ENCODE measurements at regions not wholly inside any gene's neighbourhood (a gene's known extent, or its start where the extent isn't known, plus 50 kb on each side); places are given as distances from the start of the nearest gene placed in this dataset.

- Histone ChIP-seq H3K9me2 (ENCODE audit: insufficient read depth, low read length) (no peaks in the 10 kb centered on the region), H2AFZ (ENCODE audit: low read length) (no peak overlapping the region), H3K36me3 (ENCODE audit: insufficient read depth, low read length) (no peaks in the 10 kb centered on the region), H3K4me2 (ENCODE audit: low read length) (no peak overlapping the region), H3K9me3 (ENCODE audit: low read length) (no peaks in the 10 kb centered on the region), H3K4me1 (ENCODE audit: insufficient read depth, low read length, poor library complexity, severe bottlenecking) (no peaks in the 10 kb centered on the region), H3K79me2 (ENCODE audit: insufficient read depth, low read depth, low read length) (no peaks in the 10 kb centered on the region), H4K20me1 (ENCODE audit: insufficient read depth, low read length) (no peaks in the 10 kb centered on the region), H3K4me3 (ENCODE audit: low read depth, low read length, poor library complexity, severe bottlenecking) (no peak overlapping the region), H3K27ac (ENCODE audit: low read depth, low read length, poor library complexity, severe bottlenecking) (no peak overlapping the region)
- TF ChIP-seq, protein P1, sequence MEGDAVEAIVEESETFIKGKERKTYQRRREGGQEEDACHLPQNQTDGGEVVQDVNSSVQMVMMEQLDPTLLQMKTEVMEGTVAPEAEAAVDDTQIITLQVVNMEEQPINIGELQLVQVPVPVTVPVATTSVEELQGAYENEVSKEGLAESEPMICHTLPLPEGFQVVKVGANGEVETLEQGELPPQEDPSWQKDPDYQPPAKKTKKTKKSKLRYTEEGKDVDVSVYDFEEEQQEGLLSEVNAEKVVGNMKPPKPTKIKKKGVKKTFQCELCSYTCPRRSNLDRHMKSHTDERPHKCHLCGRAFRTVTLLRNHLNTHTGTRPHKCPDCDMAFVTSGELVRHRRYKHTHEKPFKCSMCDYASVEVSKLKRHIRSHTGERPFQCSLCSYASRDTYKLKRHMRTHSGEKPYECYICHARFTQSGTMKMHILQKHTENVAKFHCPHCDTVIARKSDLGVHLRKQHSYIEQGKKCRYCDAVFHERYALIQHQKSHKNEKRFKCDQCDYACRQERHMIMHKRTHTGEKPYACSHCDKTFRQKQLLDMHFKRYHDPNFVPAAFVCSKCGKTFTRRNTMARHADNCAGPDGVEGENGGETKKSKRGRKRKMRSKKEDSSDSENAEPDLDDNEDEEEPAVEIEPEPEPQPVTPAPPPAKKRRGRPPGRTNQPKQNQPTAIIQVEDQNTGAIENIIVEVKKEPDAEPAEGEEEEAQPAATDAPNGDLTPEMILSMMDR (conservative IDR thresholded peaks at IDR 0.05; ENCODE audit: low read length), result no peak
- TF ChIP-seq EZH2phosphoT487 (IDR thresholded peaks at IDR 0.05; ENCODE audit: borderline replicate concordance, low read depth, low read length), result no peak
- intact Hi-C loops (cut with micrococcal nuclease; ENCODE audit: unreplicated experiment), result no loop called here
- no peak for DNase-seq (ENCODE audit: low spot score)
- BruUV-seq (replicated peaks), result no TSS peak
- POLR2A ChIA-PET, result no interaction called here
- CTCF ChIA-PET (ENCODE audit: unreplicated experiment), result no interaction called here
Measured at GRCh38 chr18:41744421-41745030, 210.5 kb upstream of the PIK3C3 start.

DNA sequence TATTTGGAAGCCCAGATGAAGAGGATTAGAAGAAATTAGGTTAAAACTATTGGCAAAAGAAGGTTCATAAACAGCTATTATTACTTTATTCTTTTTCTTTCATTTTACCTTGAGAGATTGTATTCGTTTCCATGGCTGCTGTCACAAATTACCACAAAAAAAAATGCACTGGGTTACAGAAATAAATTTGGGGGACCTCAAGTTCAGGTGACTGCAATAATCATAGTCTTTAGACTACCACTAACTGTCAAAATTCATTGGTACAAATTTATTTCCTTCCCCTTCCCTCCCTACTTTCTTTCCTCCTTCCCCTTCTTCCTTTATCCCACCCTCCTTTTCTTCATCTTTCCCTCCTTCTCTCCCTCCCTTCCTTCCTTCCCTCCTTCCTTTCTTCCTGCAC, 217.8 kb upstream of the PIK3C3 start:
- H3K79me2 ChIP-seq (ENCODE audit: insufficient read depth, low read depth, low read length), result no peaks in the 10 kb centered on the region
- H3K4me1 ChIP-seq (ENCODE audit: insufficient read depth, low read length, poor library complexity, severe bottlenecking), result no peaks in the 10 kb centered on the region
- intact Hi-C loops (cut with micrococcal nuclease; ENCODE audit: unreplicated experiment), result no loop called here
- POLR2A ChIA-PET, result interaction anchor here (0.7 kb wide), 1 partner anchor 274 kb away, joined by 4 read pairs; no protein-coding TSS in a partner anchor
- no peak overlapping the region for H3K4me2 ChIP-seq (ENCODE audit: low read length)
- H3K27ac ChIP-seq (ENCODE audit: low read depth, low read length, poor library complexity, severe bottlenecking), result no peak overlapping the region
- H3K9me3 ChIP-seq (ENCODE audit: low read length), result no peaks in the 10 kb centered on the region
- no peak overlapping the region for H3K4me3 ChIP-seq (ENCODE audit: low read depth, low read length, poor library complexity, severe bottlenecking)
- CTCF ChIA-PET (ENCODE audit: unreplicated experiment), result no interaction called here
- H3K36me3 ChIP-seq (ENCODE audit: insufficient read depth, low read length), result no peaks in the 10 kb centered on the region
- H2AFZ ChIP-seq (ENCODE audit: low read length), result no peak overlapping the region
- no peaks in the 10 kb centered on the region for H4K20me1 ChIP-seq (ENCODE audit: insufficient read depth, low read length)
- no peaks in the 10 kb centered on the region for H3K9me2 ChIP-seq (ENCODE audit: insufficient read depth, low read length)
- no peak for DNase-seq (ENCODE audit: low spot score)
- no peak for TF ChIP-seq EZH2phosphoT487 (IDR thresholded peaks at IDR 0.05; ENCODE audit: borderline replicate concordance, low read depth, low read length)
- TF ChIP-seq, protein P1 (conservative IDR thresholded peaks at IDR 0.05; ENCODE audit: low read length), result no peak
- no TSS peak for BruUV-seq (replicated peaks)

DNA sequence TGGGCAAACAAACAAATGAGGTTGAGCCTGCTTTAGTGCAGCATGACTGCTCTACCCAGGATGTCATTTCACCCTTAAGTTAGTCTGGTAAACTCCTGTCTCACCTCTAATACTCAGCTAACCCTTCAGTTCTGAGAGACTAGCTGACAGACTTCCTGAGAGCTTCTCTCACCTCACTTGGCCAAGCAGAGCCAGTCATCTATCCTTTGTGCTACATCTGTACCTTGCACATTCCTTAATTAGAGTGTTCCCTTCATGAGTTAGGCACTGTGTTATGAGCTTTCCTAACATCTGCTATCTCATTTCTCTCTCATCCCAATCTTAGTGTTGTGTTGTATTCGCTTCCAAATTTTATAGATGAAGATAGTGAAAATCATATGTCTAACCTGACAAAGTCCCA, 220.1 kb upstream of the PIK3C3 start:
- no peaks in the 10 kb centered on the region for H4K20me1 ChIP-seq (ENCODE audit: insufficient read depth, low read length)
- no peaks in the 10 kb centered on the region for H3K36me3 ChIP-seq (ENCODE audit: insufficient read depth, low read length)
- no peak overlapping the region for H3K4me2 ChIP-seq (ENCODE audit: low read length)
- ChIA-PET CTCF (ENCODE audit: unreplicated experiment) (no interaction called here), POLR2A (interaction anchor here (0.5 kb wide), 1 partner anchor 19 kb away, joined by 5 read pairs; no protein-coding TSS in a partner anchor)
- DNase-seq (ENCODE audit: low spot score), result no peak
- intact Hi-C loops (cut with micrococcal nuclease; ENCODE audit: unreplicated experiment), result no loop called here
- no peak for TF ChIP-seq EZH2phosphoT487 (IDR thresholded peaks at IDR 0.05; ENCODE audit: borderline replicate concordance, low read depth, low read length)
- TF ChIP-seq, protein P1 (conservative IDR thresholded peaks at IDR 0.05; ENCODE audit: low read length), result no peak
- H3K9me2 ChIP-seq (ENCODE audit: insufficient read depth, low read length), result no peaks in the 10 kb centered on the region
- no peak overlapping the region for H3K27ac ChIP-seq (ENCODE audit: low read depth, low read length, poor library complexity, severe bottlenecking)
- BruUV-seq (replicated peaks), result no TSS peak
- H3K9me3 ChIP-seq (ENCODE audit: low read length), result no peaks in the 10 kb centered on the region
- no peaks in the 10 kb centered on the region for H3K4me1 ChIP-seq (ENCODE audit: insufficient read depth, low read length, poor library complexity, severe bottlenecking)
- no peak overlapping the region for H3K4me3 ChIP-seq (ENCODE audit: low read depth, low read length, poor library complexity, severe bottlenecking)
- H2AFZ ChIP-seq (ENCODE audit: low read length), result no peak overlapping the region
- no peaks in the 10 kb centered on the region for H3K79me2 ChIP-seq (ENCODE audit: insufficient read depth, low read depth, low read length)
